Esophagus squamous epithelium (tissue), 5 donors: ENCODE measurements at regions not wholly inside any gene's neighbourhood (a gene's known extent, or its start where the extent isn't known, plus 50 kb on each side); places are given as distances from the start of the nearest gene placed in this dataset.

ENCODE experiments used
- DNase-seq: peaks from one replicate; lab custom pipeline; 2025; lab: John Stamatoyannopoulos, UW
- H3K27ac ChIP-seq, 4 donors: fragments of 200-600 bp; sonication (generic); one replicate each; pipeline ENCODE4 v1.5.1; 2016 to 2019; ENCODE audit warnings: mild to moderate bottlenecking in 1 of 4
- H3K27me3 ChIP-seq, 4 donors: fragments of 200-600 bp; sonication (generic); 1 replicate in 3 of 4; 2 replicates in 1 of 4; pipeline versions ENCODE4 v1.5.1 to v1.6.0; 2017 to 2021; ENCODE audit warnings: antibody characterized with exemption in 1 of 4
- H3K36me3 ChIP-seq, 3 donors: fragments of 200-600 bp; sonication (generic); one replicate each; pipeline ENCODE4 v1.5.1; 2016 to 2019
- H3K4me1 ChIP-seq, 3 donors: fragments of 200-600 bp; sonication (generic); one replicate each; pipeline ENCODE4 v1.5.1; 2017 to 2019
- H3K4me3 ChIP-seq, 4 donors: fragments of 200-600 bp; sonication (generic); 1 replicate in 3 of 4; 2 replicates in 1 of 4; pipeline ENCODE4 v1.5.1; 2016 to 2019; ENCODE audit warnings: mild to moderate bottlenecking in 2 of 4, moderate library complexity in 1 of 4
- H3K9me3 ChIP-seq, 3 donors: fragments of 200-600 bp; sonication (generic); one replicate each; pipeline ENCODE4 v1.5.1; 2016 to 2019
- CTCF ChIP-seq, 6 experiments: fragments of 450-650 bp in 4 of 6; fragments of 200-600 bp in 2 of 6; sonication (generic) in 2 of 6; IDR thresholded peaks; one replicate each; pipeline ENCODE4 v1.5.1; 2016 to 2019; ENCODE audit warnings: antibody characterized with exemption in 6 of 6, mild to moderate bottlenecking in 4 of 6, moderate library complexity in 4 of 6
- POLR2A ChIP-seq, 4 donors: fragments of 450-650 bp; IDR thresholded peaks; one replicate each; pipeline ENCODE4 v1.6.1; 2017; ENCODE audit warnings: antibody characterized with exemption in 4 of 4, mild to moderate bottlenecking in 4 of 4, moderate library complexity in 3 of 4
- WGBS, 2 donors: methylation state at CpG; one replicate each; pipeline ENCODE4 v1.1.5; 2018; 5-methylcytosine and 5-hydroxymethylcytosine counted together
- intact Hi-C: fragments of 100-400 bp; cut with DNase I; formaldehyde crosslinking; loops from one replicate; pipeline ENCODE4 v1.15.0; 2022
- donor health status: DM: yes; HTN: yes; CAD: no.

- no peaks in the 10 kb centered on the region for H3K27me3 ChIP-seq
- H3K4me1 ChIP-seq, result peaks cover 32 to 76% (median 54%) of the 10 kb centered on the region in 3 donors
- H3K4me3 ChIP-seq, result peak overlapping the region in 2 of 4 donors; percentile 33 to 57
- intact Hi-C loops, result no loop called here
- TF ChIP-seq POLR2A (IDR thresholded peaks at IDR 0.05) (no peak), CTCF (IDR thresholded peaks at IDR 0.05) (no peak)
- H3K36me3 ChIP-seq, result peaks cover 0 to 79% (median 17%) of the 10 kb centered on the region in 3 donors
- DNase-seq, result no peak
- no peaks in the 10 kb centered on the region for H3K9me3 ChIP-seq
- WGBS, 2 donors, result 90 to 93% methylated on average over 11 to 12 of the region's 12 CpGs
- peak overlapping the region in 3 of 4 donors; percentile 86 to 93 (median 89) for H3K27ac ChIP-seq
Observed at GRCh38 chr12:124456133-124456651, 111.2 kb downstream of the NCOR2 start.

- Histone ChIP-seq H3K4me1 (peaks cover 32 to 79% (median 54%) of the 10 kb centered on the region in 3 donors), H3K4me3 (no peak overlapping the region), H3K27ac (peak overlapping the region in 3 of 4 donors; percentile 39 to 86 (median 72)), H3K27me3 (no peaks in the 10 kb centered on the region), H3K36me3 (peaks cover 0 to 79% (median 14%) of the 10 kb centered on the region in 3 donors), H3K9me3 (no peaks in the 10 kb centered on the region)
- intact Hi-C loops, result no loop called here
- DNase-seq, result no peak
- WGBS, 2 donors, result 69% methylated on average over 3 of the region's 9 CpGs; no CpG with 5 or more reads in 1 of the 2 donors
- no peak for TF ChIP-seq CTCF (IDR thresholded peaks at IDR 0.05)
- no peak for TF ChIP-seq POLR2A (IDR thresholded peaks at IDR 0.05)
Observed at GRCh38 chr12:124455336-124455735, 112.1 kb downstream of the NCOR2 start.

- Histone ChIP-seq H3K4me1 (peaks cover 32 to 83% (median 54%) of the 10 kb centered on the region in 3 donors), H3K27ac (peak overlapping the region; percentile 62 to 86 (median 79))
- no peak for DNase-seq
Observed at GRCh38 chr12:124454735-124455134, 112.7 kb downstream of the NCOR2 start.

GRCh38 chr12:124454352-124454725 is 113.1 kb downstream of the NCOR2 start:
- DNase-seq, result no peak
- Histone ChIP-seq H3K36me3 (peaks cover 4 to 79% (median 4%) of the 10 kb centered on the region in 3 donors), H3K4me3 (no peak overlapping the region), H3K27ac (peak overlapping the region; percentile 62 to 86 (median 79)), H3K27me3 (no peaks in the 10 kb centered on the region), H3K4me1 (peaks cover 32 to 85% (median 54%) of the 10 kb centered on the region in 3 donors), H3K9me3 (no peaks in the 10 kb centered on the region)
- no peak for TF ChIP-seq POLR2A (IDR thresholded peaks at IDR 0.05)
- intact Hi-C loops, result no loop called here
- WGBS, 2 donors, result 24 to 74% methylated on average over 3 to 4 of the region's 11 CpGs

More at GRCh38 chr12:124454735-124455134, 112.7 kb downstream of the NCOR2 start:
- H3K4me3 ChIP-seq, result no peak overlapping the region
- TF ChIP-seq CTCF (IDR thresholded peaks at IDR 0.05) (no peak), POLR2A (IDR thresholded peaks at IDR 0.05) (no peak)
- no peaks in the 10 kb centered on the region for H3K27me3 ChIP-seq
- H3K9me3 ChIP-seq, result no peaks in the 10 kb centered on the region
- 52 to 54% methylated on average over 13 of the region's 13 CpGs for WGBS, 2 donors
- intact Hi-C loops, result no loop called here
- H3K36me3 ChIP-seq, result peaks cover 3 to 79% (median 8%) of the 10 kb centered on the region in 3 donors

GRCh38 chr12:124453419-124454351 is 113.7 kb downstream of the NCOR2 start:
- intact Hi-C loops, result no loop called here
- no peaks in the 10 kb centered on the region for H3K27me3 ChIP-seq
- peak; percentile 56 for DNase-seq
- peaks cover 3 to 79% (median 4%) of the 10 kb centered on the region in 3 donors for H3K36me3 ChIP-seq
- peak overlapping the region in 2 of 4 donors; percentile 4 to 39 for H3K4me3 ChIP-seq
- peak overlapping the region; percentile 62 to 86 (median 79) for H3K27ac ChIP-seq
- WGBS, 2 donors, result 38% methylated on average over 8 of the region's 27 CpGs; no CpG with 5 or more reads in 1 of the 2 donors
- TF ChIP-seq POLR2A (IDR thresholded peaks at IDR 0.05) (no peak), CTCF (IDR thresholded peaks at IDR 0.05) (no peak)
- no peaks in the 10 kb centered on the region for H3K9me3 ChIP-seq
- peaks cover 32 to 83% (median 54%) of the 10 kb centered on the region in 3 donors for H3K4me1 ChIP-seq
